Kidney epithelial cell (primary cell): ENCODE measurements at regions not wholly inside any gene's neighbourhood (a gene's known extent, or its start where the extent isn't known, plus 50 kb on each side); places are given as distances from the start of the nearest gene placed in this dataset.

Experiments
- DNase-seq: peaks from one replicate; pipeline ENCODE4 v3.0.0-alpha.2; 2010; ENCODE audit warnings: low read depth
- H3K27me3 ChIP-seq: 2 replicates; pipeline ENCODE4 v1.6.0; 2011; ENCODE audit warnings: low read length; ENCODE audit not compliant: control insufficient read depth, insufficient read depth
- H3K36me3 ChIP-seq: 2 replicates; pipeline ENCODE4 v1.5.1; 2011; ENCODE audit warnings: low read length; ENCODE audit not compliant: control insufficient read depth, insufficient read depth
- H3K4me3 ChIP-seq: 2 replicates; pipeline ENCODE4 v1.5.1; 2011; ENCODE audit warnings: low read depth, mild to moderate bottlenecking, control low read depth, low read length
- TF ChIP-seq, protein P1 (sequence below): IDR thresholded peaks from 2 replicates; pipeline ENCODE4 v1.5.1; 2011; ENCODE audit warnings: mild to moderate bottlenecking, moderate library complexity, low read length, control low read depth, inconsistent platforms; ENCODE audit not compliant: insufficient read depth, poor library complexity, severe bottlenecking

DNA sequence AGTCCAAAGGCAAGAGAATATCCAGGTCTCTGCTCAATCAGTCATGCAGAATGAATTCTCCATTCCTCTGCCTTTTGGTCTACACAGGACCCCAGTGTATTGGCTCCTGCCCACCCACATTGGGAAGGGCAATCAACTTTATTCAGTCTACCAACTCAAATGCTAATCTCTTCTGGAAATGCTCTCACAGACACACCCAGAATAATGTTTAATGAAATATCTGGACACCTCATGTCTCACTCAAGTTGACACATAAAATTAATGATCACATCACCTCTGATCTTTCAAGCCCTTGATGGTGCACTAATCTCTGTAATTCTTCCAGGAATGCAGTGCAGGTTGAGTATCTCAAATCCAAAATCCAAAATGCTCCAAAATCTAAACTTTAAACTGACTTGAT lies 315.6 kb downstream of the HRH4 start:
- no peak for DNase-seq
- Histone ChIP-seq H3K36me3 (no peaks in the 10 kb centered on the region), H3K27me3 (no peaks in the 10 kb centered on the region), H3K4me3 (no peak overlapping the region)
- TF ChIP-seq, protein P1, sequence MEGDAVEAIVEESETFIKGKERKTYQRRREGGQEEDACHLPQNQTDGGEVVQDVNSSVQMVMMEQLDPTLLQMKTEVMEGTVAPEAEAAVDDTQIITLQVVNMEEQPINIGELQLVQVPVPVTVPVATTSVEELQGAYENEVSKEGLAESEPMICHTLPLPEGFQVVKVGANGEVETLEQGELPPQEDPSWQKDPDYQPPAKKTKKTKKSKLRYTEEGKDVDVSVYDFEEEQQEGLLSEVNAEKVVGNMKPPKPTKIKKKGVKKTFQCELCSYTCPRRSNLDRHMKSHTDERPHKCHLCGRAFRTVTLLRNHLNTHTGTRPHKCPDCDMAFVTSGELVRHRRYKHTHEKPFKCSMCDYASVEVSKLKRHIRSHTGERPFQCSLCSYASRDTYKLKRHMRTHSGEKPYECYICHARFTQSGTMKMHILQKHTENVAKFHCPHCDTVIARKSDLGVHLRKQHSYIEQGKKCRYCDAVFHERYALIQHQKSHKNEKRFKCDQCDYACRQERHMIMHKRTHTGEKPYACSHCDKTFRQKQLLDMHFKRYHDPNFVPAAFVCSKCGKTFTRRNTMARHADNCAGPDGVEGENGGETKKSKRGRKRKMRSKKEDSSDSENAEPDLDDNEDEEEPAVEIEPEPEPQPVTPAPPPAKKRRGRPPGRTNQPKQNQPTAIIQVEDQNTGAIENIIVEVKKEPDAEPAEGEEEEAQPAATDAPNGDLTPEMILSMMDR, result no peak

DNA sequence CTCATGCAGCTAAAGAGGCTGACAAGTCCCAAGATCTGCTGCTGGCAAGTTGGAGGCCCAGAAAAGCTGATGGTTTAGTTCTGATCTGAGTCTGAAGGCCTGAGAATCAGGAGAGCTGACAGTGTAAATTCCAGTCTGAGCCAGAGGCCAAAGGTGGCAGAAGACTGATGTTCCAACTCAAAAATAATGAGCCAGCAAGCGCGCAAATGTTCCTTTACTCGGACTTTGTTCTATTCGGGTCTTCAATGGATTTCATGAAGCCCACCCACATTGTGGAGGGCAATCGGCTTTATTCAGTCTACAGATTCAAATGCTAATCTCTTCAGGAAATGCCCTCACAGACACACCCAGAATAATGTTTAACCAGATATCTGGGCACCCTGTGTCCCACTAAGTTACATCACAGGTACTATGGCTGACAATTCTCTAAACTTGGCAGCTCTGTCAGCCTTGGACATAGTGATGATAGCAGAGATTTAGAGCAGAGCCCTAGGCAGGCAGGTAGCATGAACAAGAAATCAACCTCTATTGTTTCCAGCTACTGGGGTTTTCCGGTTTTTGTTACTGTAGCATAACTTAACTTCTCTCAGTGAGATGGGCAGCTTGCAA lies 318.5 kb downstream of the HRH4 start:
- TF ChIP-seq, protein P1, result no peak
- DNase-seq, result no peak
- Histone ChIP-seq H3K36me3 (no peaks in the 10 kb centered on the region), H3K27me3 (no peaks in the 10 kb centered on the region), H3K4me3 (no peak overlapping the region)

DNA sequence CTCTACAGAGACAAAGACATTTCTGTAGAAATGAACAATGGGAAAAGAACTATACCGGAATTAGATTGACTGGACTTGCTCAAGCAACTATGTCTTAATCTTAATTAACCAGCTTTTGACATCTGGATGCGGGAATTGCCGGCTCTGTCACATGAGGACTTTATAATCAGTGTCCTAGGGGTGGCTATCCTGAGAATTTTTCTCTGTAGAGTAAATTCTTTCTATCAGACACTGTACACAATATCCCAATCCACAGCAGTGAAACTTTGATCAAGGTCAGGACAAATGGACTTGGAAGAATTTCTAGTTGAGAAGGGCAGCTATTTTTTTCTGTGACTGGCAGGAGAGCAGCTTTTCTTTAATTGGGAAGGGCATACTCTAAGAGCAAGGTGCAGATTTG lies 322.1 kb downstream of the HRH4 start:
- DNase-seq, result no peak

DNA sequence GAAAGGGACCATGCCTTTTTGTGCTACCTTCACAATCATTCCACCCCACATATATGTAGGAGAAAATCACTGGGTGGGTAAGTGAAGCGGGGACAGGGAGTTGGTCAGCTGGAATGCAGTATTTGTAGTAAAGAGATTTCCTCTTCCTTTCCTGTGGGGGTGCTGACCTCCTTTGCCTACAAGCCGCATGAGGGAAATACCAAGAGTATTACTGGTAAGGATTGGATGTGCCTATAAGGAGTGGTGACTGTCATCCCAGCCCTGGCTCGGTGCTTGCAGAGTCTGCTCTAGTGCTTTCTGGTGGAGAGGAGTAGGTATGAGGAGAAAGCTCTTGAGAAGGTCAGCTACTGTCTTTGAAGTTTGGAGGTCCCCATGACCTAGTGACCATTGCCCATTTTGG lies 324.6 kb downstream of the HRH4 start:
- Histone ChIP-seq H3K27me3 (no peaks in the 10 kb centered on the region), H3K4me3 (no peak overlapping the region), H3K36me3 (no peaks in the 10 kb centered on the region)
- DNase-seq, result no peak
- TF ChIP-seq, protein P1, result no peak

More for the DNA sequence above, 322.1 kb downstream of the HRH4 start:
- Histone ChIP-seq H3K27me3 (no peaks in the 10 kb centered on the region), H3K4me3 (no peak overlapping the region), H3K36me3 (no peaks in the 10 kb centered on the region)
- TF ChIP-seq, protein P1, result no peak

DNA sequence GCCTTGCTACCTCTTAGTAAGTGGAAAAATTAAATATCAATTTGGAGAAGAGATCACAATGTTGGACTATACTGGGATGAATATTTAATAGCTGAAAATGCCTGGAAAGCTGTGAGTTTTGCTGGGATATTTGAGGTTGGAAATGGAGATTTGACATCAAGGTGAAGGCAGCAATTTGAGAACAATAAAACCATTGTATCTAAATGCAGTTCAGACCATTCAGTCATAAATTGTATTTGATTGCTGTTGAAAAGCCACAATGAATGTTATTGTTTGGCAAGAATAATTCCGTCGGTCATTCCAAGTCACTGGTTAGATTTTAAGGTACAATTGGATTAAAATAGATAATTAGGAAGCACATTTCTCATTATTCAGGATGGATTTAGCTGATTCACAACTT lies 325.6 kb downstream of the HRH4 start:
- TF ChIP-seq, protein P1, result no peak
- no peak for DNase-seq

DNA sequence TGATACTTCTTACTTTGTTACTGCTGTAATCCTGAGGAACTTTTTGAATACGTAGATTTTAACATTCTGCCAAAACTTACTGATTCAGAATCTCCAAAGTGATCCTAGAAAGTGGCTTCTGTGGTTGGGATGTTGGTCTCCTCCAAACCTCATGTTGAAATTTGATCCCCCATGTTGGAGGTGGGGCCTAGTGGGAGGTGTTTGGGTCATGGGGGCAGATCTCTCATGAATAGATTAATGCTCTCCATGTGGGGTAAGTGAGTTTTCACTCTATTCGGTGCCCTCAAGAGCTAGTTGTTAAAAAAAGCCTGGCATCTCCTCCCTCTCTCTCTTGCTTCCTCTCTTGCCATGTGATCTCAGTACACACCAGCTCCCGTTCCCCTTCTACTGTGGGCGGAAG lies 329.9 kb downstream of the HRH4 start:
- no peak overlapping the region for H3K4me3 ChIP-seq
- no peaks in the 10 kb centered on the region for H3K36me3 ChIP-seq
- DNase-seq, result no peak
- TF ChIP-seq, protein P1, result no peak
- peaks cover 2% of the 10 kb centered on the region for H3K27me3 ChIP-seq

More for the DNA sequence above, 325.6 kb downstream of the HRH4 start:
- no peaks in the 10 kb centered on the region for H3K27me3 ChIP-seq
- no peak overlapping the region for H3K4me3 ChIP-seq
- H3K36me3 ChIP-seq, result no peaks in the 10 kb centered on the region
